SK-N-SH (cell line): ENCODE measurements at regions not wholly inside any gene's neighbourhood (a gene's known extent, or its start where the extent isn't known, plus 50 kb on each side); places are given as distances from the start of the nearest gene placed in this dataset.

ENCODE experiments used
- CTCF ChIA-PET: fragments of 300-600, 350-600 bp; formaldehyde crosslinking; extraction: SDS; loops from one replicate; lab custom pipeline; 2021; lab: Yijun Ruan, JAX
- POLR2A ChIA-PET: fragments of 350-600 bp; sonication (Branson Sonifier 250); formaldehyde crosslinking; extraction: SDS; loops from one replicate; lab custom pipeline; 2020; ENCODE audit warnings: antibody characterized with exemption, inconsistent platforms; lab: Yijun Ruan, JAX
- DNase-seq: peaks from one replicate; pipeline ENCODE4 v3.0.0; 2012
- H2AFZ ChIP-seq: fragments of 200-600 bp; sonication (generic); 2 replicates; pipeline ENCODE4 v1.8.1; 2016; ENCODE audit warnings: antibody characterized with exemption, mild to moderate bottlenecking, low read depth
- H3F3A ChIP-seq: fragments of 200-600 bp; sonication (generic); replicated peaks from 2 replicates; pipeline ENCODE3; 2016; ENCODE audit warnings: antibody characterized with exemption, mild to moderate bottlenecking; ENCODE audit not compliant: insufficient read depth
- H3K27ac ChIP-seq, 2 experiments: fragments of 200-500 bp in 1 of 2; fragments of 200-600 bp in 1 of 2; sonication (Bioruptor generic) in 1 of 2; sonication (generic), shearing (Covaris generic) in 1 of 2; 2 replicates each; pipeline versions ENCODE4 v1.5.1 to v1.6.1; 2014 to 2016; ENCODE audit warnings: low read depth in 2 of 2, inconsistent platforms in 1 of 2, low read length in 1 of 2, mild to moderate bottlenecking in 1 of 2, mixed read lengths in 1 of 2
- H3K27me3 ChIP-seq: fragments of 200-600 bp; sonication (generic), shearing (Covaris generic); 2 replicates; pipeline ENCODE4 v1.6.1; 2016; ENCODE audit warnings: mixed run types; ENCODE audit not compliant: insufficient read depth
- H3K36me3 ChIP-seq, 2 experiments: fragments of 200-500 bp in 1 of 2; fragments of 200-600 bp in 1 of 2; sonication (Bioruptor generic) in 1 of 2; sonication (generic) in 1 of 2; replicated peaks in 1 of 2; 2 replicates each; pipeline versions ENCODE3 to v1.5.1; 2014 to 2016; ENCODE audit warnings: low read length in 1 of 2, mild to moderate bottlenecking in 1 of 2; ENCODE audit not compliant: insufficient read depth in 2 of 2, control insufficient read depth in 1 of 2
- H3K4me1 ChIP-seq, 2 experiments: fragments of 200-500 bp in 1 of 2; fragments of 200-600 bp in 1 of 2; sonication (Bioruptor generic) in 1 of 2; sonication (generic), shearing (Covaris generic) in 1 of 2; 2 replicates each; pipeline versions ENCODE4 v1.5.1 to v1.6.1; 2014 to 2016; ENCODE audit warnings: low read depth in 1 of 2, low read length in 1 of 2, mixed run types in 1 of 2; ENCODE audit not compliant: insufficient read depth in 2 of 2, control insufficient read depth in 1 of 2
- H3K4me2 ChIP-seq: fragments of 200-600 bp; sonication (generic), shearing (Covaris generic); 2 replicates; pipeline ENCODE4 v1.6.1; 2017; ENCODE audit warnings: mixed run types
- H3K4me3 ChIP-seq, 2 experiments: fragments of 200-500 bp in 1 of 2; fragments of 200-600 bp in 1 of 2; sonication (Bioruptor generic) in 1 of 2; sonication (generic), shearing (Covaris generic) in 1 of 2; 2 replicates each; pipeline versions ENCODE4 v1.5.1 to v1.8.1; 2014 to 2016; ENCODE audit warnings: low read depth in 2 of 2, inconsistent platforms in 1 of 2, low read length in 1 of 2, mild to moderate bottlenecking in 1 of 2, mixed read lengths in 1 of 2, moderate library complexity in 1 of 2
- H3K79me2 ChIP-seq: fragments of 200-600 bp; sonication (generic); 2 replicates; pipeline ENCODE4 v1.8.1; 2017; ENCODE audit warnings: mild to moderate bottlenecking; ENCODE audit not compliant: insufficient read depth
- H3K9ac ChIP-seq: fragments of 200-600 bp; sonication (generic); 2 replicates; pipeline ENCODE4 v1.6.1; 2017; ENCODE audit warnings: mixed run types
- H3K9me2 ChIP-seq: fragments of 200-600 bp; sonication (generic); 2 replicates; pipeline ENCODE4 v1.6.1; 2017; ENCODE audit warnings: mixed run types
- H3K9me3 ChIP-seq: fragments of 200-600 bp; sonication (generic); 2 replicates; pipeline ENCODE4 v1.6.1; 2017; ENCODE audit warnings: mixed run types, mild to moderate bottlenecking, moderate library complexity
- H4K20me1 ChIP-seq: fragments of 200-600 bp; sonication (generic); 2 replicates; pipeline ENCODE4 v1.6.1; 2017; ENCODE audit warnings: mild to moderate bottlenecking, mixed run types; ENCODE audit not compliant: insufficient read depth
- FOSL2 ChIP-seq: IDR thresholded peaks from 2 replicates; pipeline ENCODE4 v1.4.0; 2012; ENCODE audit warnings: low read depth, mild to moderate bottlenecking, moderate library complexity, borderline replicate concordance
- FOXJ3 ChIP-seq: sonication (generic); formaldehyde crosslinking; IDR thresholded peaks from 2 replicates; pipeline ENCODE4 v1.5.1; 2020; ENCODE audit warnings: mild to moderate bottlenecking, missing genetic modification reagents
- FOXM1 ChIP-seq: IDR thresholded peaks from 2 replicates; pipeline ENCODE4 v1.4.0; 2012; ENCODE audit warnings: low read depth, mild to moderate bottlenecking
- GATA2 ChIP-seq: sonication (generic); formaldehyde crosslinking; IDR thresholded peaks from 2 replicates; pipeline ENCODE4 v1.5.0; 2020; ENCODE audit warnings: mild to moderate bottlenecking, missing genetic modification reagents
- NRF1 ChIP-seq: IDR thresholded peaks from 2 replicates; pipeline ENCODE4 v1.6.1; 2012; ENCODE audit warnings: low read depth, mild to moderate bottlenecking, low read length
- RAD21 ChIP-seq: IDR thresholded peaks from 2 replicates; pipeline ENCODE4 v1.6.1; 2012; ENCODE audit warnings: mild to moderate bottlenecking, low read length
- RFX5 ChIP-seq: IDR thresholded peaks from 2 replicates; pipeline ENCODE4 v1.6.1; 2012; ENCODE audit warnings: mild to moderate bottlenecking, improper control_type of control experiment, low read length
- SIN3A ChIP-seq: IDR thresholded peaks from 2 replicates; pipeline ENCODE4 v1.6.1; 2012; ENCODE audit warnings: low read depth, mild to moderate bottlenecking, low read length, moderate library complexity, borderline replicate concordance
- TCF12 ChIP-seq: IDR thresholded peaks from 2 replicates; pipeline ENCODE4 v1.4.0; 2012
- WGBS: methylation state at CpG from one replicate; pipeline ENCODE4 v1.1.6; 2017; ENCODE audit warnings: low lambda C conversion rate; 5-methylcytosine and 5-hydroxymethylcytosine counted together
- TF ChIP-seq, protein P1 (sequence below): IDR thresholded peaks from 2 replicates; pipeline ENCODE4; 2012
- TF ChIP-seq, protein P2 (sequence below): fragments of 150-350 bp; IDR thresholded peaks from 2 replicates; pipeline ENCODE4 v1.6.1; 2016; ENCODE audit warnings: mild to moderate bottlenecking, low read depth, low read length
- TF ChIP-seq, protein P3 (sequence below): fragments of 150-350 bp; IDR thresholded peaks from 2 replicates; pipeline ENCODE4 v1.6.1; 2017; ENCODE audit warnings: antibody characterized with exemption, low read length, low read depth, borderline replicate concordance
- TF ChIP-seq, protein P4 (sequence below): IDR thresholded peaks from 2 replicates; pipeline ENCODE4 v1.4.0; 2012; ENCODE audit warnings: low read depth, borderline replicate concordance
- TF ChIP-seq, protein P5 (sequence below): IDR thresholded peaks from 2 replicates; pipeline ENCODE4 v1.6.1; 2012; ENCODE audit warnings: mild to moderate bottlenecking, low read depth, low read length, moderate library complexity

DNA sequence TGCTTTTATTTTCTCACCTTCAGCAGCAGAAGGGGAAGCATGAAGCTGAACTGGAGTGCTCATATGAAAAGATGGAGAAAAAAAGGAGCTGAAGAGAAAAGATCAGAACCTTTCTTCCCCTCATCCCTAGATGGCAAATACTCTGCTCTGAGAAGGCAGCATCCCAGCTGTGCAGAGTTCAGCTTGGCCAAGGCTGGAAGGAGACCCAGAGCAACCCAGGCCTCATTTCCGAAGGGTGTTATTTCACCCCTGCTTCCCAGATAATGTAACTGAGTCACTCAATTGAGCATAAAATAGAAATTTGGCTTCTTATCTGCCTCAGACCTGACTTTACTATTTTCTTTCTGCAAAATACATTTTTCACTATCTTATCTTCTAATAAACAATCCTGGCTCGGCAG lies 489.9 kb upstream of the BRINP1 start:
- Histone ChIP-seq H3K36me3 (no peaks in the 10 kb centered on the region), H2AFZ (no peak overlapping the region), H3K9me3 (no peaks in the 10 kb centered on the region), H3K9me2 (no peaks in the 10 kb centered on the region), H3K79me2 (no peaks in the 10 kb centered on the region), H3K27me3 (no peaks in the 10 kb centered on the region), H3K9ac (no peak overlapping the region), H3F3A (no peaks in the 10 kb centered on the region), H4K20me1 (no peaks in the 10 kb centered on the region), H3K4me3 (no peak overlapping the region), H3K4me2 (no peak overlapping the region), H3K4me1 (peaks cover 0 to 10% of the 10 kb centered on the region in 2 experiments; a peak in 2 of 4 replicates), H3K27ac (peak overlapping the region in 1 of 2 experiments; percentile 47; a peak in 2 of 4 replicates)
- DNase-seq: no peak
- no peak for TF ChIP-seq NRF1
- TF ChIP-seq, protein P1, sequence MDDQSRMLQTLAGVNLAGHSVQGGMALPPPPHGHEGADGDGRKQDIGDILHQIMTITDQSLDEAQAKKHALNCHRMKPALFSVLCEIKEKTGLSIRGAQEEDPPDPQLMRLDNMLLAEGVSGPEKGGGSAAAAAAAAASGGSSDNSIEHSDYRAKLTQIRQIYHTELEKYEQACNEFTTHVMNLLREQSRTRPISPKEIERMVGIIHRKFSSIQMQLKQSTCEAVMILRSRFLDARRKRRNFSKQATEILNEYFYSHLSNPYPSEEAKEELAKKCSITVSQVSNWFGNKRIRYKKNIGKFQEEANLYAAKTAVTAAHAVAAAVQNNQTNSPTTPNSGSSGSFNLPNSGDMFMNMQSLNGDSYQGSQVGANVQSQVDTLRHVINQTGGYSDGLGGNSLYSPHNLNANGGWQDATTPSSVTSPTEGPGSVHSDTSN: no peak
- TF ChIP-seq SIN3A: no peak
- TF ChIP-seq, protein P2, sequence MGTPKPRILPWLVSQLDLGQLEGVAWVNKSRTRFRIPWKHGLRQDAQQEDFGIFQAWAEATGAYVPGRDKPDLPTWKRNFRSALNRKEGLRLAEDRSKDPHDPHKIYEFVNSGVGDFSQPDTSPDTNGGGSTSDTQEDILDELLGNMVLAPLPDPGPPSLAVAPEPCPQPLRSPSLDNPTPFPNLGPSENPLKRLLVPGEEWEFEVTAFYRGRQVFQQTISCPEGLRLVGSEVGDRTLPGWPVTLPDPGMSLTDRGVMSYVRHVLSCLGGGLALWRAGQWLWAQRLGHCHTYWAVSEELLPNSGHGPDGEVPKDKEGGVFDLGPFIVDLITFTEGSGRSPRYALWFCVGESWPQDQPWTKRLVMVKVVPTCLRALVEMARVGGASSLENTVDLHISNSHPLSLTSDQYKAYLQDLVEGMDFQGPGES: no peak
- TF ChIP-seq, protein P3, sequence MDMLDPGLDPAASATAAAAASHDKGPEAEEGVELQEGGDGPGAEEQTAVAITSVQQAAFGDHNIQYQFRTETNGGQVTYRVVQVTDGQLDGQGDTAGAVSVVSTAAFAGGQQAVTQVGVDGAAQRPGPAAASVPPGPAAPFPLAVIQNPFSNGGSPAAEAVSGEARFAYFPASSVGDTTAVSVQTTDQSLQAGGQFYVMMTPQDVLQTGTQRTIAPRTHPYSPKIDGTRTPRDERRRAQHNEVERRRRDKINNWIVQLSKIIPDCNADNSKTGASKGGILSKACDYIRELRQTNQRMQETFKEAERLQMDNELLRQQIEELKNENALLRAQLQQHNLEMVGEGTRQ: no peak
- TF ChIP-seq FOXJ3 (CRISPR knock-in tag): no peak
- no peak for TF ChIP-seq FOSL2
- ChIA-PET POLR2A (no interaction called here), CTCF (no interaction called here)
- 16% methylated on average over 2 of the region's 2 CpGs for WGBS

DNA sequence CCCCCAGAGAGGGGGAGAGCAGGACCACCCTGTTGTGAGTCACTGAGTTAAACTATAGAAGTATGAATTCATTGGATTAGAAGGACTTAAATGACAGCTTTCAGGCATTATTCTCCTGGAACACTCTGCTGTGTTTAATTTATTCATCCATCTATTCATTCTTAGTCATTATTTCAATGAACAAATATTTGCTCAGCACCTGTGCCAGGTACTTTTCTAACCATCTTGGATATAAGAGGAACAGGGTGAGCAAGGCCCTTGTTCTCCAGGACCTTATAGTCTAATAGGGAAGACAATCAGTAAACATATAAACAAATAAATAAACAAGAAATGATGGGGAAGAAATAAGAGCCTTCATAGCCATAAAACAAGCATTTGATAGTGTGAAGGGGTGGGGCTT lies 483.9 kb upstream of the BRINP1 start:
- Histone ChIP-seq H3K4me2 (no peak overlapping the region), H3F3A (no peaks in the 10 kb centered on the region), H2AFZ (no peak overlapping the region), H3K27me3 (no peaks in the 10 kb centered on the region), H3K79me2 (no peaks in the 10 kb centered on the region), H3K9me2 (no peaks in the 10 kb centered on the region), H3K36me3 (no peaks in the 10 kb centered on the region), H4K20me1 (no peaks in the 10 kb centered on the region), H3K9me3 (no peaks in the 10 kb centered on the region), H3K9ac (no peak overlapping the region), H3K27ac (peak overlapping the region in 1 of 2 experiments; percentile 70; a peak in 2 of 4 replicates), H3K4me1 (peaks cover 0 to 11% of the 10 kb centered on the region in 2 experiments; a peak in 1 of 4 replicates), H3K4me3 (no peak overlapping the region)
- POLR2A ChIA-PET: no interaction called here
- DNase-seq: no peak
- TF ChIP-seq FOXM1 (no peak), GATA2 (CRISPR knock-in tag) (no peak), RFX5 (no peak), FOSL2 (no peak), TCF12 (no peak), RAD21 (no peak)
- TF ChIP-seq, protein P4, sequence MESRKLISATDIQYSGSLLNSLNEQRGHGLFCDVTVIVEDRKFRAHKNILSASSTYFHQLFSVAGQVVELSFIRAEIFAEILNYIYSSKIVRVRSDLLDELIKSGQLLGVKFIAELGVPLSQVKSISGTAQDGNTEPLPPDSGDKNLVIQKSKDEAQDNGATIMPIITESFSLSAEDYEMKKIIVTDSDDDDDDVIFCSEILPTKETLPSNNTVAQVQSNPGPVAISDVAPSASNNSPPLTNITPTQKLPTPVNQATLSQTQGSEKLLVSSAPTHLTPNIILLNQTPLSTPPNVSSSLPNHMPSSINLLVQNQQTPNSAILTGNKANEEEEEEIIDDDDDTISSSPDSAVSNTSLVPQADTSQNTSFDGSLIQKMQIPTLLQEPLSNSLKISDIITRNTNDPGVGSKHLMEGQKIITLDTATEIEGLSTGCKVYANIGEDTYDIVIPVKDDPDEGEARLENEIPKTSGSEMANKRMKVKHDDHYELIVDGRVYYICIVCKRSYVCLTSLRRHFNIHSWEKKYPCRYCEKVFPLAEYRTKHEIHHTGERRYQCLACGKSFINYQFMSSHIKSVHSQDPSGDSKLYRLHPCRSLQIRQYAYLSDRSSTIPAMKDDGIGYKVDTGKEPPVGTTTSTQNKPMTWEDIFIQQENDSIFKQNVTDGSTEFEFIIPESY: no peak
- TF ChIP-seq, protein P5, sequence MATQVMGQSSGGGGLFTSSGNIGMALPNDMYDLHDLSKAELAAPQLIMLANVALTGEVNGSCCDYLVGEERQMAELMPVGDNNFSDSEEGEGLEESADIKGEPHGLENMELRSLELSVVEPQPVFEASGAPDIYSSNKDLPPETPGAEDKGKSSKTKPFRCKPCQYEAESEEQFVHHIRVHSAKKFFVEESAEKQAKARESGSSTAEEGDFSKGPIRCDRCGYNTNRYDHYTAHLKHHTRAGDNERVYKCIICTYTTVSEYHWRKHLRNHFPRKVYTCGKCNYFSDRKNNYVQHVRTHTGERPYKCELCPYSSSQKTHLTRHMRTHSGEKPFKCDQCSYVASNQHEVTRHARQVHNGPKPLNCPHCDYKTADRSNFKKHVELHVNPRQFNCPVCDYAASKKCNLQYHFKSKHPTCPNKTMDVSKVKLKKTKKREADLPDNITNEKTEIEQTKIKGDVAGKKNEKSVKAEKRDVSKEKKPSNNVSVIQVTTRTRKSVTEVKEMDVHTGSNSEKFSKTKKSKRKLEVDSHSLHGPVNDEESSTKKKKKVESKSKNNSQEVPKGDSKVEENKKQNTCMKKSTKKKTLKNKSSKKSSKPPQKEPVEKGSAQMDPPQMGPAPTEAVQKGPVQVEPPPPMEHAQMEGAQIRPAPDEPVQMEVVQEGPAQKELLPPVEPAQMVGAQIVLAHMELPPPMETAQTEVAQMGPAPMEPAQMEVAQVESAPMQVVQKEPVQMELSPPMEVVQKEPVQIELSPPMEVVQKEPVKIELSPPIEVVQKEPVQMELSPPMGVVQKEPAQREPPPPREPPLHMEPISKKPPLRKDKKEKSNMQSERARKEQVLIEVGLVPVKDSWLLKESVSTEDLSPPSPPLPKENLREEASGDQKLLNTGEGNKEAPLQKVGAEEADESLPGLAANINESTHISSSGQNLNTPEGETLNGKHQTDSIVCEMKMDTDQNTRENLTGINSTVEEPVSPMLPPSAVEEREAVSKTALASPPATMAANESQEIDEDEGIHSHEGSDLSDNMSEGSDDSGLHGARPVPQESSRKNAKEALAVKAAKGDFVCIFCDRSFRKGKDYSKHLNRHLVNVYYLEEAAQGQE: no peak
- CTCF ChIA-PET: no interaction called here
